DOHH2 (cell line): ENCODE measurements at regions not wholly inside any gene's neighbourhood (a gene's known extent, or its start where the extent isn't known, plus 50 kb on each side); places are given as distances from the start of the nearest gene placed in this dataset.

Experiments used
- CTCF ChIP-seq: fragments of 200-600 bp; sonication (generic); IDR thresholded peaks from one replicate; pipeline ENCODE4 v1.5.1; 2014; ENCODE audit warnings: antibody characterized with exemption, mild to moderate bottlenecking, low read depth, low read length; ENCODE audit not compliant: poor library complexity, severe bottlenecking
- EZH2phosphoT487 ChIP-seq: fragments of 200-600 bp; sonication (generic); IDR thresholded peaks from 2 replicates; pipeline ENCODE4 v1.6.1; 2017; ENCODE audit warnings: borderline replicate concordance, mild to moderate bottlenecking, antibody characterized with exemption, low read length, moderate library complexity, mixed read lengths

- no peak for TF ChIP-seq EZH2phosphoT487
- TF ChIP-seq CTCF: no peak
Measured at GRCh38 chr18:70961939-70962338, 673.1 kb downstream of the SOCS6 start.
